ENCODE measurements at regions not wholly inside any gene's neighbourhood (a gene's known extent, or its start where the extent isn't known, plus 50 kb on each side); places are given as distances from the start of the nearest gene placed in this dataset.
"Not testable (repeated sequence)": the region's sequence is repeated elsewhere in the genome, so short reads cannot be mapped to it uniquely, and the experiment has no call there.

- no peak for DNase-seq (ENCODE audit: low spot score in 2 of 2)
- H3K36me3 ChIP-seq = no peaks in the 10 kb centered on the region
- H3K9me3 ChIP-seq = no peaks in the 10 kb centered on the region
- no peak overlapping the region for H3K4me3 ChIP-seq
- H3K27ac ChIP-seq = no peak overlapping the region
- 64 to 78% methylated on average over 15 to 19 of the region's 19 CpGs for WGBS, 2 donors
- TF ChIP-seq EP300 (IDR thresholded peaks at IDR 0.05) (no peak), CTCF (IDR thresholded peaks at IDR 0.05) (no peak), POLR2A (IDR thresholded peaks at IDR 0.05) (no peak)
- H3K27me3 ChIP-seq = peaks cover 0 to 3% of the 10 kb centered on the region in 2 donors
- H3K4me1 ChIP-seq = peaks cover 0 to 4% (median 0%) of the 10 kb centered on the region in 4 donors
These were observed 168.3 kb downstream of the BRD1 start for GRCh38 chr22:49659281-49659923.

GRCh38 chr22:49658902-49659280 is 168.8 kb downstream of the BRD1 start:
- Histone ChIP-seq H3K27ac (no peak overlapping the region), H3K4me1 (peaks cover 0 to 4% (median 0%) of the 10 kb centered on the region in 4 donors), H3K27me3 (no peaks in the 10 kb centered on the region), H3K36me3 (no peaks in the 10 kb centered on the region), H3K9me3 (no peaks in the 10 kb centered on the region), H3K4me3 (no peak overlapping the region)
- TF ChIP-seq POLR2A (IDR thresholded peaks at IDR 0.05) = no peak
- no peak for TF ChIP-seq EP300 (IDR thresholded peaks at IDR 0.05)
- no peak for TF ChIP-seq CTCF (IDR thresholded peaks at IDR 0.05)
- WGBS, 2 donors = 48 to 67% methylated on average over 9 of the region's 9 CpGs
- no peak for DNase-seq (ENCODE audit: low spot score in 2 of 2)

GRCh38 chr22:49657974-49658590 is 169.6 kb downstream of the BRD1 start:
- Histone ChIP-seq H3K4me3 (no peak overlapping the region), H3K27ac (peak overlapping the region in 2 of 4 donors; percentile 31 to 60)
- 73% methylated on average over 12 of the region's 12 CpGs for WGBS, 2 donors

GRCh38 chr22:49657275-49657973 is 170.2 kb downstream of the BRD1 start:
- Histone ChIP-seq H3K36me3 (no peaks in the 10 kb centered on the region), H3K4me3 (peak overlapping the region; percentile 15 to 53 (median 38)), H3K9me3 (no peaks in the 10 kb centered on the region), H3K4me1 (peaks cover 0 to 4% (median 0%) of the 10 kb centered on the region in 4 donors), H3K27ac (peak overlapping the region in 1 of 4 donors; percentile 72), H3K27me3 (no peaks in the 10 kb centered on the region)
- peak; percentile 32 to 66 for DNase-seq (ENCODE audit: low spot score in 2 of 2)
- 62 to 74% methylated on average over 23 to 24 of the region's 24 CpGs for WGBS, 2 donors
- TF ChIP-seq POLR2A (IDR thresholded peaks at IDR 0.05) (no peak), EP300 (IDR thresholded peaks at IDR 0.05) (peak in 1 of 2 donors; percentile 61), CTCF (IDR thresholded peaks at IDR 0.05) (no peak)

More at GRCh38 chr22:49657974-49658590, 169.6 kb downstream of the BRD1 start:
- Histone ChIP-seq H3K9me3 (no peaks in the 10 kb centered on the region), H3K36me3 (no peaks in the 10 kb centered on the region), H3K4me1 (peaks cover 0 to 4% (median 0%) of the 10 kb centered on the region in 4 donors), H3K27me3 (no peaks in the 10 kb centered on the region)
- DNase-seq (ENCODE audit: low spot score in 2 of 2) = no peak
- TF ChIP-seq EP300 (IDR thresholded peaks at IDR 0.05) (no peak), CTCF (IDR thresholded peaks at IDR 0.05) (no peak)

- Histone ChIP-seq H3K4me3 (peak overlapping the region; percentile 15 to 53 (median 38)), H3K27ac (peak overlapping the region in 1 of 4 donors; percentile 72)
- H3K27me3 ChIP-seq; H3K36me3 ChIP-seq; H3K9me3 ChIP-seq; H3K4me1 ChIP-seq; DNase-seq (ENCODE audit: low spot score in 2 of 2): not testable (repeated sequence)
- 63 to 72% methylated on average over 16 to 18 of the region's 19 CpGs for WGBS, 2 donors
These were observed 170.8 kb downstream of the BRD1 start for GRCh38 chr22:49656883-49657274.

All from tibial nerve (tissue), 4 donors.